GM10248 (cell line): ENCODE measurements at regions not wholly inside any gene's neighbourhood (a gene's known extent, or its start where the extent isn't known, plus 50 kb on each side); places are given as distances from the start of the nearest gene placed in this dataset.
"Not testable (repeated sequence)": the region's sequence is repeated elsewhere in the genome, so short reads cannot be mapped to it uniquely, and the experiment has no call there.

Source experiments
- CTCF ChIA-PET: fragments of 300-600 bp; sonication (Branson Sonifier 250); formaldehyde crosslinking; extraction: SDS; loops from one replicate; lab custom pipeline; 2021; ENCODE audit warnings: antibody characterized with exemption; lab: Yijun Ruan, JAX
- POLR2A ChIA-PET: fragments of 350-650 bp; sonication (Branson Sonifier 250); formaldehyde crosslinking; extraction: SDS; loops from one replicate; lab custom pipeline; 2020; ENCODE audit warnings: antibody characterized with exemption; lab: Yijun Ruan, JAX
- DNase-seq: peaks from one replicate; pipeline ENCODE4 v3.0.0; 2012; ENCODE audit errors: extremely low spot score
- TF ChIP-seq, protein P1 (sequence below): IDR thresholded peaks from 2 replicates; pipeline ENCODE4 v1.5.1; 2012; ENCODE audit warnings: mild to moderate bottlenecking, low read depth; ENCODE audit errors: extremely low read depth, missing control alignments, control extremely low read depth

DNA sequence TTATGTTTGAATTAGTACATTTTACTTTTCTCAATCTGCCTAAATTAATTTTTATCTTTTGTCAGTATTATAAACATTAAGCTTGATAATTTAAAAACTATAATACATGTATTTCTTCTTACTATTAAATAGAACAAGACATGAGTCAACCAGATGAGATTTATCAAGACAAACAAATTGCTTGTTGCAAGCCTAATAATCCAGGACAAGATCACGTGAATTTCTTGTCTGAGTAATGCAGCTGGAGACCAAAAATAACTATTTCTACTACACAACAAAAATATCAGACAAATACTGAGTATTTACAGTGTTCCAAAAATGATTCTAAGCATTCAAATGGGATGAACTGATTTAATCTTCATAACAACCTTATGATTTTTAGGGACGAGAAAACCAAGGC, 339.1 kb upstream of the PRR16 start:
- ChIA-PET CTCF (interaction anchor here (1.0 to 1.7 kb wide), 2 partner anchors 9 to 26 kb away, joined by 3 read pairs; no protein-coding TSS in a partner anchor), POLR2A (no interaction called here)
- TF ChIP-seq, protein P1, sequence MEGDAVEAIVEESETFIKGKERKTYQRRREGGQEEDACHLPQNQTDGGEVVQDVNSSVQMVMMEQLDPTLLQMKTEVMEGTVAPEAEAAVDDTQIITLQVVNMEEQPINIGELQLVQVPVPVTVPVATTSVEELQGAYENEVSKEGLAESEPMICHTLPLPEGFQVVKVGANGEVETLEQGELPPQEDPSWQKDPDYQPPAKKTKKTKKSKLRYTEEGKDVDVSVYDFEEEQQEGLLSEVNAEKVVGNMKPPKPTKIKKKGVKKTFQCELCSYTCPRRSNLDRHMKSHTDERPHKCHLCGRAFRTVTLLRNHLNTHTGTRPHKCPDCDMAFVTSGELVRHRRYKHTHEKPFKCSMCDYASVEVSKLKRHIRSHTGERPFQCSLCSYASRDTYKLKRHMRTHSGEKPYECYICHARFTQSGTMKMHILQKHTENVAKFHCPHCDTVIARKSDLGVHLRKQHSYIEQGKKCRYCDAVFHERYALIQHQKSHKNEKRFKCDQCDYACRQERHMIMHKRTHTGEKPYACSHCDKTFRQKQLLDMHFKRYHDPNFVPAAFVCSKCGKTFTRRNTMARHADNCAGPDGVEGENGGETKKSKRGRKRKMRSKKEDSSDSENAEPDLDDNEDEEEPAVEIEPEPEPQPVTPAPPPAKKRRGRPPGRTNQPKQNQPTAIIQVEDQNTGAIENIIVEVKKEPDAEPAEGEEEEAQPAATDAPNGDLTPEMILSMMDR, result no peak
- no peak for DNase-seq

DNA sequence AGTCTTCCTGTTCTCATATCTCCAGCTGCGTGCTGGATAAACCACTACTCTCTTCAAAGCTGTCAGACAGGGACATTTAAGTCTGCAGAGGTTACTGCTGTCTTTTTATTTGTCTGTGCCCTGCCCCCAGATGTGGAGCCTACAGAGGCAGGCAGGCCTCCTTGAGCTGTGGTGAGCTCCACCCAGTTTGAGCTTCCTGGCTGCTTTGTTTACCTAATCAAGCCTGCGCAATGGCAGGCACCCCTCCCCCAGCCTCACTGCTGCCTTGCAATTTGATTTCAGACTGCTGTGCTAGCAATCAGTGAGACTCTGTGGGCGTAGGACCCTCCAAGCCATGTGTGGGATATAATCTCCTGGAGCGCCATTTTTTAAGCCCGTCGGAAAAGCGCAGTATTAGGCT, 331.8 kb upstream of the PRR16 start:
- POLR2A ChIA-PET, DNase-seq, CTCF ChIA-PET: not testable (repeated sequence)

DNA sequence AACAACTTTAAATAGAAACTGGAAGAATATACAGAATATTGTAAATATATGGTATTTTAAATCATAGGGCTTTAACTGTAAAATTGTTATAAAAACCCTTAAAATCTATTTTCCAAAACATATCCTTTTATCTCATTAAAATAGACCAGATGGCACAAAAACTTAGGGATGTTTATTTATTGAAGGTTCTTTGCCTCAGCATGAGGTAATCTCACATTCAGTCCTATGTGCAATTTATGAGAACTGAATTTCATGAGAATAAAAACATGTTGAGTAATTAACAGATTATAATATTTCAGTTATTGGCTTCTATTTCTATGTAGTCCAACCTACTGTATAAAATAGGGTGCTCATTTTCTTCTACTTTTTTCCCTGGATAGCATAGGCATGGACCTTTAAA, 329.2 kb upstream of the PRR16 start:
- TF ChIP-seq, protein P1, result no peak
- no peak for DNase-seq
- ChIA-PET POLR2A (no interaction called here), CTCF (no interaction called here)

DNA sequence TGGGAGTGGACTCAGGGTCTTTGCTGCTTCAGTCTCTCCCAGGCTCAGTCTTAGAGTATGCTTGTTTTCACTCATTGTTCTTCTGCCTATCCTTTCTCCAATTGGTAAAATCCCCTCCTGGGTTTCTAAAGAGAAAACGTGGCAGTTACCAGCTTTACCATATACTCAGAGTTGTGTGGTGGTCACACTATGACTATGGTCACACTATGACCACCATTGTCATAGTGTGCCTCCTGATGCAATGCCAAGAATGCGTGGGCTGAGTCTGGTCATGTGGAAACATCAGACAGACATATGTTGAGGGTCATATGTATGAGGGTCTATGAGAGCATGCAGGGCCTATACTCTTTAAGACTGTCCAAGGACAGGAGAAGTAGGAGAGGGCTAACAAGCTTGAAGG, 326.5 kb upstream of the PRR16 start:
- CTCF ChIA-PET, result no interaction called here
- POLR2A ChIA-PET, result no interaction called here
- DNase-seq, result no peak
- TF ChIP-seq, protein P1, result no peak

DNA sequence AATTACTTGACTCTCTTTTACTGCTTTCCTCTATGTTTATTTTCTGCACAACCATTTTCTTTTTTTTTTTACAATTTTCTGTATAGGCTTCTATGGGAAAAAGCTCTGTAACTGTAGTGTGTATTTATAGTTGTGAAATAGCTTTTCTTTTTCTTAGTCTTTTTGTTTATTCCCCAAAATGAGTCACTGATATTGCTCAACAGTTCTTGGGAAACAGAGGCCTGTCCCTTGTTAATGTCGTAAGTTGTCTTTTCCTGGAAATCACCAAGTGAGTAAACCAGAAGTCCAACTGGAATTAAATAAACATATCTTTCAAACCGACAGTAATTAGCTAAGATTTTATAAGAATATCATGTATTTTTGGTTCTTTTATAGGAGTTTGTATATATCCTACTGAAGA, 325.1 kb upstream of the PRR16 start:
- TF ChIP-seq, protein P1, result no peak
- CTCF ChIA-PET, result interaction anchor here (1.1 kb wide), 1 partner anchor 27 kb away, joined by 3 read pairs; no protein-coding TSS in a partner anchor
- no peak for DNase-seq
- POLR2A ChIA-PET, result no interaction called here

DNA sequence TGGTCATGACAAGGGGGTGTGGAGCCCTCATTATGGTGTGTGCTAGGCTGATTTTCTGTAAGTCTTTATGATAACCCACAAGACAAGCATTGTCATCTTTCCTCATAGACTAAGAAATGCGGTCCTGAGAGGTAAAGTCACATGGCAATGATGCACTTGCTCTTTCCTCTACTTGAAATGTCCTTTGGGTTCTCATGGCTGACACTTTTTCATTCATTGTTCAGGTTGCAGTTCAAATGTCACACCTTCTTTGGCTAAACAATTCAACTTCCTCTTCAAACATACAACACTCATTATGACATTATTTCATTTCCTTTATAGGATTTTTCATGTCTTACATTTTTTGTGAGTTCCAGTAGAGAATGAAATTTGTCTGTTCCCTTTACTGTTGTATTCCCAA, 323.6 kb upstream of the PRR16 start:
- ChIA-PET POLR2A (no interaction called here), CTCF (no interaction called here)
- TF ChIP-seq, protein P1, result no peak
- DNase-seq, result no peak

DNA sequence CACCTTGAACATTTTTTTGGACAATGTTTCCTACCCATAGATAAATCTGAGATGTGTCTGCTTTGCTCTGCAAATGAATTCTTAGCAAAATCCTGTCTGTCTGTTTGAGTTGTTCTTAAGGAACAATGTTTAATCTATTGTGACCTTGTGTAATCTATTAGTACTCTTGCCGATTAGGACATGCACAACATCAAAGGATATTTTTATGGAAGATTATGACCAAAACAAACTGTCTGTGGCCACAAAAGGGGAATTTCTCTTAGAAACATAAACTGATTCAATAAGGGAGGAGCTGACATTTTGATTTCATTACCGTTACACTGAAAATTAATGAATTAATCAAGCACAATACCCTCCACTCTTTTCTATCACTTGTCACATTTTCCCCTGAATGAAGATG, 323.0 kb upstream of the PRR16 start:
- TF ChIP-seq, protein P1, result no peak
- ChIA-PET POLR2A (no interaction called here), CTCF (no interaction called here)
- DNase-seq, result no peak
